22Rv1 (cell line): ENCODE measurements at regions not wholly inside any gene's neighbourhood (a gene's known extent, or its start where the extent isn't known, plus 50 kb on each side); places are given as distances from the start of the nearest gene placed in this dataset.

ENCODE experiments used
- H3K27ac ChIP-seq: fragments of 450-650 bp; 2 replicates; pipeline ENCODE4 v1.5.1; 2017
- CTCF ChIP-seq: fragments of 450-650 bp; IDR thresholded peaks from 2 replicates; pipeline ENCODE4 v1.5.1; 2017; ENCODE audit warnings: mild to moderate bottlenecking
- ZFX ChIP-seq: fragments of 450-650 bp; IDR thresholded peaks from 2 replicates; pipeline ENCODE4 v1.6.1; 2017; ENCODE audit warnings: antibody characterized with exemption, borderline replicate concordance

DNA sequence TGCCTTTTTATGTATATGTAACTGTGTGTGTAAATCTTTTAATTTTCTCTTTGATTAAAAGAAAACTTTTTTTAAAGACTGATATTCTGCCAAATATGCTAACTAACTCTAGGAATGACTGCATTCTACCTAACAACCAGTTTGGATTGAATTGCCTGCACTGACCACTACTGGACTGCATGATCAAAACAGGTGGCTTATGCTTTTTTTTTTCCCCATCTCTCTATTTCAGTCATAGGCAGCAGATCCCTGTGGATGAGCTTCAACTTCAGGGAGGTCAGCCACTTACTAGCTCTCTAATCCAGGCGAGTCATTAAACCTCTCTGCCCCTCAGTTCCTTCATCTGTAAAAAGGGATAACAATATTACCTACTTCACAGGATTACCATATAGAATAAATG, 138.6 kb upstream of the SERTAD2 start:
- TF ChIP-seq CTCF (no peak), ZFX (no peak)
- no peak overlapping the region for H3K27ac ChIP-seq

GRCh38 chr2:64792995-64793639, 139.4 kb upstream of the SERTAD2 start:
- no peak for TF ChIP-seq CTCF
- TF ChIP-seq ZFX: no peak
- H3K27ac ChIP-seq: no peak overlapping the region

- no peak overlapping the region for H3K27ac ChIP-seq
- TF ChIP-seq ZFX (no peak), CTCF (no peak)
Observed at GRCh38 chr2:64793701-64794100, 140.0 kb upstream of the SERTAD2 start.

DNA sequence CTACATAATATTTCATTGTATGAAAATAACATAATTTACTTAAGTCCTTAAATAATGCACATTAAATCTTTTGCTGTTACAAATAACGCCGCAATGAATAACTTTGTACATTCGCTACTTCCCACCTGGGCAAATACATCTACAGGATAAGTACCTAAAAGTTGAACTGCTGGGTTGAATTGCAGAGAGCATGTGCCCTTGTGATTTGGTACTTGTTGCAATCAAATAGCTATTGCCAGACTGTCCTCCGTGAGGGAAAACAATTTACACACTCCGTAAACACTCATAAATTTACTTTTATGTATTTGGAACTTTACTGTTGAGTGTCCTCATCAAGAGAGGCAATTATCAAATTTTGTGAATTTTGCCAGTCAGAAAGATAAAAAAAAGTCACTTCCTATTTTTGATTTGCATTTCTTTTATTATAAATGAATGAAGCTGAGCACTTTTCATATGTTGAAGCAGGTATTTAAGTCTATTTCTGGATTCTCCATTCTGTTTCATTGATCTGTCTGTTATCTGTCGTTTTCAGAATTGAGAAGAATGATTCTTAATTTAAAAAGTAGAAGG, 140.8 kb upstream of the SERTAD2 start:
- TF ChIP-seq ZFX: no peak
- TF ChIP-seq CTCF: no peak

DNA sequence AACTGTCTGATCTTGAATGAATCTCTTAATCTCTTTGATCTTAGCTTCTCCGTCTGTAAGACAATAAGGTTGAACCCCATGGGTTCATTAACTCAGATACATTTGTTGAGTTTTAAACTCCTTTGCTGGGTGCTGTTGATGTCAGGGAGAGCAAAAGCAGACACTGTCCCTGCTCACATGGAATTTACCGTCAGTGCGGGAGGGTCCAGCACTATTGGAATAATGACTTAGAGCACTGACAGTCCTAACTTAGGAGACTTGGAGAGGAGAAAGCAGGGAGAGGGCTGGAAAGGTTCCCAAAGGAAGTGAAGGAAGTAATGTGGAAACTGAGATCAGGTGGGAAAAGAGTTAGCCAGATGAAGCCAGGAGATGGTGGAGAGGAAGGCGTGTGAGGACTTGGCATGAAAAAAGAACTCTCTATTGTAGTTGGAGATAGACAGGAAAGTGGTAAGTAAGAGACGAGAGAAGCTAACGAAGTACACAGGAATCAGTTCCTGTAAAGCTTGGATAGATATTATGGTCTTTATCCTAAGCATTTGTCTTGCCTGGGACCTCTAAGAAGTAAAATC, 141.4 kb upstream of the SERTAD2 start:
- no peak for TF ChIP-seq ZFX
- TF ChIP-seq CTCF: no peak
- no peak overlapping the region for H3K27ac ChIP-seq

More for the DNA sequence above, 140.8 kb upstream of the SERTAD2 start:
- no peak overlapping the region for H3K27ac ChIP-seq

GRCh38 chr2:64796926-64797325, 143.2 kb upstream of the SERTAD2 start:
- H3K27ac ChIP-seq: no peak overlapping the region
- TF ChIP-seq CTCF (no peak), ZFX (no peak)

DNA sequence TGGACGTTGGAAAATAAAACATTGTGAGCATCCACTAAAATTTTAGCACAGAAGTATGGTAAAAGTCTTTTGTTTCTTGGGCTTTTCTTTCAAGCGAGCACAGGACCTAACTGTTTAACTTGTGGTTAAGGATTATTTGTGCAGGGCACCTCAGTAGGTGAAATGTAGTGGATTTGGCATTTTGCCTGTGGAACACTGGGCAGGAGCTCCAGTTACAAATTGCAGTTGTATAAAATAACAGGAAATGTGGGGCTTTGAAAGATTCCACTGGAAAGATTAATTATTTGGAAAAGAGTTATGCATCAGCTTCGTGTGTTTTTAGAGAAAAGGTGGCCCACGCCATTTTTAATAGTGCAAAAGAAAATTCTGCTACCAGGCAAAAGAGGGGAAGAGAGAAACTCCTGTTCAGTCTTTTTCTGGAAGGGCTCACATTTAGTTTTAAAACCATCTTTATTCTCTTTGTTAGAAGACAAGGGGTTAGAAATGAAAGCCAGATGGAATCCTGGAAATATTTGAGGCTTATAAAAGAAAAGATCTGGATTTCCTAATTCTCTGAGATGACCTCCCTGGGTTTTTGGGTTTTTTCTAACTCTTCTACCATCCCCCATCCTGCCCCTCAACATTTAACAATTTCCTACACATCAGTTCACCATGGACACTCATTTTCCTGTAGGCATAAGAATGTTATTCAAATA, 144.3 kb upstream of the SERTAD2 start:
- no peak overlapping the region for H3K27ac ChIP-seq
- TF ChIP-seq CTCF (no peak), ZFX (no peak)
